KMS-11 (cell line): ENCODE measurements at regions not wholly inside any gene's neighbourhood (a gene's known extent, or its start where the extent isn't known, plus 50 kb on each side); places are given as distances from the start of the nearest gene placed in this dataset.

Experiments
- H2AFZ ChIP-seq: fragments of 200-600 bp; sonication (generic); 2 replicates; pipeline ENCODE4 v1.6.1; 2016; ENCODE audit warnings: antibody characterized with exemption, mixed run types, low read depth
- H3K27ac ChIP-seq: fragments of 200-600 bp; sonication (generic); 2 replicates; pipeline ENCODE4 v1.6.1; 2016; ENCODE audit warnings: mild to moderate bottlenecking, mixed run types
- H3K27me3 ChIP-seq: fragments of 200-600 bp; sonication (generic); 2 replicates; pipeline ENCODE4 v1.6.1; 2017; ENCODE audit warnings: mild to moderate bottlenecking, low read depth, mixed run types, moderate library complexity; ENCODE audit not compliant: insufficient read depth
- H3K36me3 ChIP-seq: fragments of 200-600 bp; sonication (generic); 2 replicates; pipeline ENCODE4 v1.6.1; 2017; ENCODE audit warnings: mild to moderate bottlenecking, mixed run types; ENCODE audit not compliant: insufficient read depth
- H3K4me1 ChIP-seq: fragments of 200-600 bp; sonication (generic); 2 replicates; pipeline ENCODE4 v1.6.1; 2016; ENCODE audit warnings: mild to moderate bottlenecking, low read depth, mixed run types; ENCODE audit not compliant: poor library complexity, severe bottlenecking
- H3K4me2 ChIP-seq: fragments of 200-600 bp; sonication (generic); 2 replicates; pipeline ENCODE4 v1.7.0; 2016; ENCODE audit warnings: mild to moderate bottlenecking, mixed run types
- H3K4me3 ChIP-seq: fragments of 200-600 bp; sonication (generic); IDR thresholded peaks from 2 replicates; pipeline ENCODE4 v1.6.1; 2017; ENCODE audit warnings: low read depth, low read length, mixed read lengths; ENCODE audit not compliant: insufficient read depth
- H3K79me2 ChIP-seq: fragments of 200-600 bp; sonication (generic); 2 replicates; pipeline ENCODE4 v1.6.1; 2016; ENCODE audit warnings: low read depth, mixed run types; ENCODE audit not compliant: insufficient read depth
- H3K9ac ChIP-seq: fragments of 200-600 bp; sonication (generic); 2 replicates; pipeline ENCODE4 v1.6.1; 2016; ENCODE audit warnings: mild to moderate bottlenecking, mixed run types
- H4K20me1 ChIP-seq: fragments of 200-600 bp; sonication (generic); 2 replicates; pipeline ENCODE4 v1.6.1; 2016; ENCODE audit warnings: mild to moderate bottlenecking, mixed run types; ENCODE audit not compliant: insufficient read depth
- CTCF ChIP-seq: fragments of 200-600 bp; sonication (generic); conservative IDR thresholded peaks from 2 replicates; pipeline ENCODE4 v1.6.1; 2017; ENCODE audit warnings: low read depth, mild to moderate bottlenecking, antibody characterized with exemption, low read length, moderate library complexity, mixed read lengths

- Histone ChIP-seq H3K9ac (no peak overlapping the region), H4K20me1 (no peaks in the 10 kb centered on the region), H3K27me3 (no peaks in the 10 kb centered on the region), H3K79me2 (no peaks in the 10 kb centered on the region), H3K4me3 (no peak overlapping the region), H2AFZ (no peak overlapping the region), H3K4me1 (no peaks in the 10 kb centered on the region), H3K36me3 (no peaks in the 10 kb centered on the region), H3K27ac (no peak overlapping the region), H3K4me2 (no peak overlapping the region)
- no peak for TF ChIP-seq CTCF
Measured at GRCh38 chr4:104146048-104146447, 348.6 kb downstream of the CXXC4 start.

- no peak for TF ChIP-seq CTCF
- Histone ChIP-seq H3K4me3 (no peak overlapping the region), H3K79me2 (no peaks in the 10 kb centered on the region), H4K20me1 (no peaks in the 10 kb centered on the region), H3K4me2 (no peak overlapping the region), H3K27ac (no peak overlapping the region), H3K36me3 (no peaks in the 10 kb centered on the region), H3K9ac (no peak overlapping the region), H3K27me3 (no peaks in the 10 kb centered on the region), H2AFZ (no peak overlapping the region), H3K4me1 (no peaks in the 10 kb centered on the region)
Measured at GRCh38 chr4:104138116-104138515, 356.6 kb downstream of the CXXC4 start.

GRCh38 chr4:104129243-104129642 lies 365.5 kb downstream of the CXXC4 start:
- Histone ChIP-seq H3K79me2 (no peaks in the 10 kb centered on the region), H3K27me3 (no peaks in the 10 kb centered on the region), H3K4me2 (no peak overlapping the region), H3K36me3 (no peaks in the 10 kb centered on the region), H3K4me3 (no peak overlapping the region), H4K20me1 (no peaks in the 10 kb centered on the region), H2AFZ (no peak overlapping the region), H3K4me1 (no peaks in the 10 kb centered on the region), H3K27ac (no peak overlapping the region), H3K9ac (no peak overlapping the region)
- TF ChIP-seq CTCF, result no peak

GRCh38 chr4:104128850-104129213 lies 365.9 kb downstream of the CXXC4 start:
- no peaks in the 10 kb centered on the region for H3K27me3 ChIP-seq
- no peak for TF ChIP-seq CTCF
- no peaks in the 10 kb centered on the region for H3K4me1 ChIP-seq
- no peak overlapping the region for H3K27ac ChIP-seq
- no peak overlapping the region for H2AFZ ChIP-seq
- H4K20me1 ChIP-seq, result no peaks in the 10 kb centered on the region
- H3K9ac ChIP-seq, result no peak overlapping the region
- H3K4me2 ChIP-seq, result no peak overlapping the region
- H3K79me2 ChIP-seq, result no peaks in the 10 kb centered on the region
- no peaks in the 10 kb centered on the region for H3K36me3 ChIP-seq
- H3K4me3 ChIP-seq, result no peak overlapping the region
